SK-N-SH (cell line): ENCODE measurements at regions not wholly inside any gene's neighbourhood (a gene's known extent, or its start where the extent isn't known, plus 50 kb on each side); places are given as distances from the start of the nearest gene placed in this dataset.

Source experiments
- FOSL2 ChIP-seq: IDR thresholded peaks from 2 replicates; pipeline ENCODE4 v1.4.0; 2012; ENCODE audit warnings: low read depth, mild to moderate bottlenecking, moderate library complexity, borderline replicate concordance
- GABPA ChIP-seq: IDR thresholded peaks from 2 replicates; pipeline ENCODE4 v1.4.0; 2012; ENCODE audit warnings: low read depth, mild to moderate bottlenecking
- MAX ChIP-seq: IDR thresholded peaks from 2 replicates; pipeline ENCODE4 v1.4.0; 2012; ENCODE audit warnings: low read depth
- POLR2AphosphoS5 ChIP-seq: IDR thresholded peaks from 2 replicates; pipeline ENCODE4 v1.6.1; 2012; ENCODE audit warnings: low read depth, low read length
- RAD21 ChIP-seq: IDR thresholded peaks from 2 replicates; pipeline ENCODE4 v1.6.1; 2012; ENCODE audit warnings: mild to moderate bottlenecking, low read length
- REST ChIP-seq: IDR thresholded peaks from 2 replicates; pipeline ENCODE4 v1.6.1; 2012; ENCODE audit warnings: mild to moderate bottlenecking, low read depth, low read length, moderate library complexity
- TF ChIP-seq, protein P1 (sequence below): fragments of 200-600 bp; sonication (generic); IDR thresholded peaks from 2 replicates; pipeline ENCODE4 v1.6.1; 2017; ENCODE audit warnings: antibody characterized with exemption, mild to moderate bottlenecking, moderate library complexity

DNA sequence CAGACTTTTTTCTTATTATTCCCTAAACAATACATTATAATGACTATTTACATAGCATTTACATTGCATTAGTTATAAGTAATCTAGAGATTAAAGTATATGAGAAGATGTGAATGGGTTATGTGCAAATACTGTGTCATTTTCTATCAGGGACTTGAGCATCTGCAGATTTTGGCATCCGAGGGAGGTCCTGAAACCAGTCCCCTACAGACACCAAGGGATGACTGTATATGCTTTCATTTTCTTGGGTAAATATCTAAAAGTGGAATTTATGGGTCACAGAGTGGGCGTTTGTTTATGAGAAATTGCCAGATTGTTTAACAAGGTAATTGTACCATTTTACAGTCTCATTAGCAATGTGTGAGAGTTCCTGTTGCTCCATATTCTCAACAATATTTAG lies 454.5 kb upstream of the API5 start:
- TF ChIP-seq MAX (no peak), POLR2AphosphoS5 (no peak), RAD21 (no peak), FOSL2 (no peak), REST (no peak), GABPA (no peak)
- TF ChIP-seq, protein P1, sequence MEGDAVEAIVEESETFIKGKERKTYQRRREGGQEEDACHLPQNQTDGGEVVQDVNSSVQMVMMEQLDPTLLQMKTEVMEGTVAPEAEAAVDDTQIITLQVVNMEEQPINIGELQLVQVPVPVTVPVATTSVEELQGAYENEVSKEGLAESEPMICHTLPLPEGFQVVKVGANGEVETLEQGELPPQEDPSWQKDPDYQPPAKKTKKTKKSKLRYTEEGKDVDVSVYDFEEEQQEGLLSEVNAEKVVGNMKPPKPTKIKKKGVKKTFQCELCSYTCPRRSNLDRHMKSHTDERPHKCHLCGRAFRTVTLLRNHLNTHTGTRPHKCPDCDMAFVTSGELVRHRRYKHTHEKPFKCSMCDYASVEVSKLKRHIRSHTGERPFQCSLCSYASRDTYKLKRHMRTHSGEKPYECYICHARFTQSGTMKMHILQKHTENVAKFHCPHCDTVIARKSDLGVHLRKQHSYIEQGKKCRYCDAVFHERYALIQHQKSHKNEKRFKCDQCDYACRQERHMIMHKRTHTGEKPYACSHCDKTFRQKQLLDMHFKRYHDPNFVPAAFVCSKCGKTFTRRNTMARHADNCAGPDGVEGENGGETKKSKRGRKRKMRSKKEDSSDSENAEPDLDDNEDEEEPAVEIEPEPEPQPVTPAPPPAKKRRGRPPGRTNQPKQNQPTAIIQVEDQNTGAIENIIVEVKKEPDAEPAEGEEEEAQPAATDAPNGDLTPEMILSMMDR, result no peak
